SK-N-SH (cell line): ENCODE measurements at regions not wholly inside any gene's neighbourhood (a gene's known extent, or its start where the extent isn't known, plus 50 kb on each side); places are given as distances from the start of the nearest gene placed in this dataset.

Source experiments
- CTCF ChIP-seq: fragments of 200-600 bp; sonication (generic); IDR thresholded peaks from 2 replicates; pipeline ENCODE4 v1.6.1; 2017; ENCODE audit warnings: antibody characterized with exemption, mild to moderate bottlenecking, moderate library complexity
- EP300 ChIP-seq, 2 experiments: IDR thresholded peaks; 2 replicates each; pipeline versions ENCODE4 v1.4.0 to v1.6.1; 2012; ENCODE audit warnings: borderline replicate concordance in 1 of 2, low read depth in 1 of 2, low read length in 1 of 2
- GABPA ChIP-seq: IDR thresholded peaks from 2 replicates; pipeline ENCODE4 v1.4.0; 2012; ENCODE audit warnings: low read depth, mild to moderate bottlenecking
- JUND ChIP-seq: IDR thresholded peaks from 2 replicates; pipeline ENCODE4 v1.4.0; 2012
- MAX ChIP-seq: IDR thresholded peaks from 2 replicates; pipeline ENCODE4 v1.4.0; 2012; ENCODE audit warnings: low read depth
- REST ChIP-seq: IDR thresholded peaks from 2 replicates; pipeline ENCODE4 v1.6.1; 2012; ENCODE audit warnings: mild to moderate bottlenecking, low read depth, low read length, moderate library complexity
- SIN3A ChIP-seq: IDR thresholded peaks from 2 replicates; pipeline ENCODE4 v1.6.1; 2012; ENCODE audit warnings: low read depth, mild to moderate bottlenecking, low read length, moderate library complexity, borderline replicate concordance

- TF ChIP-seq GABPA (no peak), CTCF (no peak), REST (no peak), MAX (no peak), SIN3A (no peak), JUND (no peak), EP300 (IDR thresholded peaks at IDR 0.05; ENCODE audit: borderline replicate concordance in 1 of 2, low read depth in 1 of 2, low read length in 1 of 2) (no peak)
These were observed 524.4 kb downstream of the IRS1 start for GRCh38 chr2:226275215-226275614.
